NCI-H2227 (cell line): ENCODE measurements at regions not wholly inside any gene's neighbourhood (a gene's known extent, or its start where the extent isn't known, plus 50 kb on each side); places are given as distances from the start of the nearest gene placed in this dataset.
"Not testable (repeated sequence)": the region's sequence is repeated elsewhere in the genome, so short reads cannot be mapped to it uniquely, and the experiment has no call there.

ENCODE experiments used
- DNase-seq: peaks from one replicate; lab custom pipeline; 2025; ENCODE audit not compliant: unreplicated experiment; lab: John Stamatoyannopoulos, UW

DNA sequence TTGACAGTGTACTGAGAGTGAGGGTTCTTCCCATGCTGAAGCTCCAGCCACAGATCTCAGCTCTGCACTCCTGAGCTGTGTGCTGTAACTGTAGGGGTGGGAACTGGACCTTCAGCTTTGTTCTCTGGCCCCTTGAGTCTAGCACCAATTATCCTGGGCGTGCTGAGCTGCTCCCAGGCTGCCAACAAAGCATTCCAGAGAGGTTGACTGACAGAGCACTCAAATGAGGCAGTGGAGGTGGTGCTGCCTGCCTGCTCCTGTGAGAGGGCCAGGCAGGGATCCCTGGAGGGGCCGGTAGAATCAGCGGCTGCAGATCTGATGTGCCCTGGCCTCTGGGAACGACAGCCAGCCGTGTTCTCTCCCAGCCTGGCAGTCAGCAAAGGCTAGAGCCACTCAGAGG, 375.7 kb upstream of the AADAT start:
- no peak for DNase-seq

DNA sequence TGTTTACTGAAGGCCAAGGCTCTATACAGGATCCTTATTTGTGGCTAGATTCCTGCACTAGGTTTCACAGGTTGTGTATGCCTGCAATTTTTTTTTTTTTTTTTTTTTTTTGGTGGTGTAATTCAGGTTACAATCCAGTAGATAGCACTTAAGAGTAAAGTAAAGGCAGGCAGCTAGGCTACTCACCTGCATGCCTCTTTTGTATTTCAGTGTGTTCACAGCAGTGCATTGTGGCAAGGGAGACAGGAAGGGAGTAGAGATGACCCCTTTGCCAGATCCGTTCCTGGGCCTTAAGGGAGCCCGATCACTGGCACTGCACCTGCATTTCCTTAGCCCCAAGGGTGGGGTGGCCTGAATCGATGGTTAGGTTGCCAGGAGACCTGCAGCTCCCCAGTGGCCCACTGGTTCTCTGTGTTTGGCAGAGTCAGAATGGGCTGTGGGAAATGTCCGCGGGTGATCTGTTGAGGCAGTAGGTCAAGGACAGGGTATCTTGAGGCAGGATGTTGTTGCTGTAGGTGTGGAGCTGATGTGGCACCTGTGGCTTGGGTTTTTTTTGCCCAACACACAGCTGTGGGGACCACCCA, 374.9 kb upstream of the AADAT start:
- DNase-seq = no peak

DNA sequence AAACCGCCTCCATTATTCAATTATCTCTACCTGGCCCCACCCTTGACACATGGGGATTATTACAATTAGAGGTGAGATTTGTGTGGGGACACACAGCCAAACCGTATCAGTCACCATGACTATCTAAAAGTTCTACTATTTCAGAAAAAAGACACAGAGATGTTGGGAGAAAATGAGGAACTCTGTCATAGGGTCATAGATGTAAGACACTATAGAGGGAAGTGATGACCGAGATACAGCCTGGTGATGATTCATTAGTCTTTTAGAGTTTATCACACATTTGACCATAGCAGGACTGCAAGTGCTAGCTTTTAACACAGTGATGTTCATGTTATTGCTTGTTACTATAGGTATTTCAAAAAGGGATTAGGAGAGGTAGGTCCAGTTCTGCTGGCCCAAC, 357.0 kb upstream of the AADAT start:
- DNase-seq = no peak

DNA sequence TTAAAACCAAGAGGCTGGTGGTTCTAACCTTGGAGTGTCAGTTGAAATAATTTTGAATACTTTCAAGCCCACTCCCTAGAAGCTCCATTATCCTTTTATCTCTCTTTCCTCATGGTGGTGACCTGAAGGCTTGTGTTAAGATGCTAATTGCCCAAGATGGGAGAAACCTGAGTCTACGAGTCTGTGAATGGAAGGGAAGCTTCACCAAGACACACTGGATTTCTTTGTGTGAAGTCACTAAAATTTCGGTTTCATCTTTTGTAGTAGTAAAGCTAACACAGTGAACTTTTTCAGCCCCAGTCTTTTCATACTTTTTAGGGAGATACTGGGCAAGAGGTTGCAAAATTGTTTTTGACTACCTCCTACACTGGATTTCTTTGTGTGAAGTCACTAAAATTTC, 351.4 kb upstream of the AADAT start:
- DNase-seq = not testable (repeated sequence)

DNA sequence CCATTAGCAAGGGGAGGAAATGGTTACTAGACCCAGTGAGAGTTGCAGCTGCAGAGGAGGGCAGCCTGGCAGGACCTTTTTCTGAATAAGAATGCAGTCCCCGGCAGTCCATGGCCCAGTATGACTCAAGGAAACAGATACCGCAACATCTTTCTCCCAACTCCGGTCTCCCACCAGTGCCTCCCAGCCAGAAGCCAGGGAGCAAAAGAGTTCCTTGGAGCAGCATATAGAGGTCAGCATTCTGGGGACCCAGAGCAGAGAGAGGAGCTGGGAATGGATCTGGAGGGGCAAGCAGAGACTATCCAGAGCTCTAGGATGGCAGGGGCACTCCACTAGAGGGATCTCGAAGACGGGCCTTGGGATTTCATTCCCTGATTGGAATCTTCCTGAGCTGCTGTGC, 339.2 kb upstream of the AADAT start:
- no peak for DNase-seq

DNA sequence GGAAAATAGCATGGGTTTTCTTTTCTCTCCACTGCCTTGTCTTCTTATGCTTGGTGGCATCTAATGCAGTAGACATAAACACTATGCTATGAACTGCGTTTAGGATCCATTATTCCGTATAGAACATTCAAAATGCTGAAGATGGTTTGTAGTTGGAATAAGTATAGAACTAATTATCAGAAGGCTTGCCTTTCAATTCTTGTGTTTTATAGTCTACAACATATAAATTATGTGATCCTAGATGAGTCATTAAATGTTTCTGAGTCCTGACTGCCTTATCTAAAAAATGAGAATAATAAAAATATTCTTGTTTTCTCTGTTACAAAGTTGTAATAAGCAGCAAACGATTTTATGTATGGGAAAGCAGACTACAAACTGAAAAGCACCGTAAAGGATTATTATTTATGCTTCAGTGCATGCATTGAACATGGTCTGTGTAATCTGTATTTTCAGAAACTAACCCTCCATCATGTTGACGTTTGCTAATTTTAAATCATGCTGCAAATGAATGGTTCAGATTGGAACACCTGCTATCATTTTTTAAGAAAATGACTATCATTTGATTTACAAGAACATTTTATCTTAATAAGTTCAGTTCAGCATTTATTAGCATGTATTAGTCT, 335.9 kb upstream of the AADAT start:
- no peak for DNase-seq

DNA sequence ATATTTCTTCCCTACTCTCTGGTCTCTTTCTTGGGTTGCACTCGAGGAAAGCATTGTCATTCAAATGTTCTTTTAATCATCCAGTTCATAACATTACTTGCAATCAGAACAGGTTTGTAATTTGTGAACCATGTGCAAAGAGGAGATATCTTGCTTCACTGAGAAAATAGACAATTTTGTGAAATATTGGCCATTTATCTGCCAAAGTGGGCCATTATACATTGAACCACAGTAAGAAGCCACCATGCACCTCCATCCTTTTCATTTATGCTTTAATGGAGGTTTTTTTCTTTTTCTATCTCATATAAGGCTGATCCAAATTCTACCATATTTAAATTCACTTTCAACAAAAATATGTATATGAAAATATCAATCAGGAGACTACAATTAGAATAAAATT, 335.3 kb upstream of the AADAT start:
- DNase-seq = no peak

DNA sequence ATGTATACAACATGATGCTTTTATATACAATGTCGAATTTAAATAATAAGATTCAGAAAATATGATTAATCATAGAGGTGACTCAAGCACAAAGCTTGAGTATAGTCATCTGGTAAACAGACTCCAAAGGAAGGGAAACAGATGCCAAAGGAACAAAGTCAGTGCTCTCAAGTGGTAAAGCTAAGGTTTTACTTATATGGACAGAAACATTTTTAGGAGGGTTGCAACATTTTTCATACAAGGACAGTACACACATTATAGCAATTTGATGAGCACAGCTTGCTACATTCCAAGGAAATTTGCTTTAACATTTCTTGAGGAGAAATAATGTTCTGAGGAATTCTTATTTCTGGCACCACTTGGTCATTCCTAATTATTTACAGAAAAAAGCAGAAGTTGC, 333.4 kb upstream of the AADAT start:
- no peak for DNase-seq

DNA sequence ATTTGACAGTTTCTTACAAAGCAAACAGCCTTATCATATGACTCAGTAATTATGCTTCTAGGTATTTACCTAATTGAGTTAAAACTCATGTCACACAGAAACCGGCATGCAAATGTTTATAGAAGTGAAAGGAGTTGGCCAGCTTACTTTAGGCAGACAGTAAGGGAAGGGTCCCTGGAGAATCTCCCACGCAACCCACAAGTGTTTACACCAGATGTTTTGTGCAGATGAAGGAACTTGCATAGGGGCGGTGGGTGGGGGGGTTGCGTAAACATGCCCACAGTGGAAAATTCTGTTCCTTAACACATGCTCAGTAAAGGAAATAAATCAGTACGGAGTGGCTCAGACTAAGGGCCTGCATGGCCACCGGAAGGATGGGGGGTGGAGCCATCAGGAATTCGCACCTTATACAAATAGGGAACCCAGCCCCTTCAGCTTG, 330.5 kb upstream of the AADAT start:
- DNase-seq = no peak

DNA sequence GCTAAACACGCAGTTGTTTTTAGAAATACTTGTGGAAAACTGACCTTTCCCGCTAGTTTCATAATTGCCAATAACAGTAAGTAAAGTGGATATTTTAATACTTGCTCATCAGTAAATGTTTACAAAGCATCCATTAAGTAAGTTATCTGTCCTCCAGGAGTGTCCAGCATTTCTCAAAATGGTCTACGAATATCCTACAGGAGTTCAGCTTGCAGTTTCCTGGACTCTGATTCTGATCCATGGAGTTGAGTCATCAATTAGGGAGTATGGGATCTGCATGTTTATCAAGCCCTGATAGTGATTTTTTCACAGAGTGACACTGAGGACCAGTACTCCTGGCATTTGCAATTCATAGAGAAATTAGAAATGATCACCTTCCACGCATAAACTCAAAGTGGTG, 325.2 kb upstream of the AADAT start:
- DNase-seq = no peak

DNA sequence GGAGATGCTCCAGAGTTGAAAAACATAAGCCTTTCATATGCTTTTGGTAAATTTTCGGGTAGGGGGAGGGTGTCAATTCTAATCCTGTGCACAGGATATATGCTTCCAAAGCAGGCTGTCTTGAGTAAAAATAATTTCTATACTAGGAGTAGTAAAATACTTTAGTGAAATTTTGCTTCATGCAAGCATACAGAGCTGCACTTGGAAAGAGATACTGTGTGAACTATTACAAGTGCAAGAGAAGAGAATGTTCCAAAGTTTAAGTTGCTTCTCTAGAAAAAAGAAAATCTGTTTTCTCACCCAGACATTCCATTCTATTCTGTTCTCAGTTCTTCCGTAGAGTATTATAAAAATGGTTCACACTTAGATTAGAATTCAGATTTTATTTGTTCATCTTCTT, 324.6 kb upstream of the AADAT start:
- no peak for DNase-seq

DNA sequence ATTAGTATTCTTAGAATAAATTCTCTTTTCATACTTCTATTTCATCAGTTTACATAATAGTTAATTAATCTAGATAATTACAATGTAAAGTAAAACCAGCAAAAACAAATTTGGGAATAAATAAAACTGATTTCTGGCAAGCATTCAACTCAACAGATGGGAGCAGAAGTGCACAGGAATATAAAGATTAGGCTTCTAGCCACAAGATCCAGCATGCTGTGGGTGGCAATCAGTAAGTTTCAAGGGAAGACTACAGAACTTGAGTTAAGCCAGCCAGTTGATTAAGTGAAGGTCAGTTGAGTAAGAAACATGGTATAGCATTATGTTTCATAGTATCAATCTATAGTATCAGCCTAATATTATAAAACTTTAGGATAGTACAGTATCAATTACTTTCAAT, 324.2 kb upstream of the AADAT start:
- no peak for DNase-seq

DNA sequence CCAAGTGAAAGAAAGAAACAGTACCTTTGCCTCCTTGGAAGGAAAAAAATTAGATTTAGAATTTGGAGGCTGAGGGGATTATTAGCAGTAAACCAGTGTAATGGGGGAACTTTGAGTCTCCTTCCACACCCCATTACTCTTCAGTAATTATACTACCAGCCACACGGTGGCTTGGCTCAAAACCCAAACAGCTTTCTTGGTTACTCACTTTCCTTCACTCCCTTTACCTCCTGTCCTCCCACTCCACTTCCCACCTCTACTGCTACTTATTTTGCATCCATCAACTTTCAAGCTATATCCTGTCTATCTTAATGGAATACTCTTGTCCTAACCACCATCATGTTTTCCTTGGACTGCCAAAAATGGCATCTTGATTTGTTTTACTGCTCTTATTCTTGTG, 310.6 kb upstream of the AADAT start:
- no peak for DNase-seq

DNA sequence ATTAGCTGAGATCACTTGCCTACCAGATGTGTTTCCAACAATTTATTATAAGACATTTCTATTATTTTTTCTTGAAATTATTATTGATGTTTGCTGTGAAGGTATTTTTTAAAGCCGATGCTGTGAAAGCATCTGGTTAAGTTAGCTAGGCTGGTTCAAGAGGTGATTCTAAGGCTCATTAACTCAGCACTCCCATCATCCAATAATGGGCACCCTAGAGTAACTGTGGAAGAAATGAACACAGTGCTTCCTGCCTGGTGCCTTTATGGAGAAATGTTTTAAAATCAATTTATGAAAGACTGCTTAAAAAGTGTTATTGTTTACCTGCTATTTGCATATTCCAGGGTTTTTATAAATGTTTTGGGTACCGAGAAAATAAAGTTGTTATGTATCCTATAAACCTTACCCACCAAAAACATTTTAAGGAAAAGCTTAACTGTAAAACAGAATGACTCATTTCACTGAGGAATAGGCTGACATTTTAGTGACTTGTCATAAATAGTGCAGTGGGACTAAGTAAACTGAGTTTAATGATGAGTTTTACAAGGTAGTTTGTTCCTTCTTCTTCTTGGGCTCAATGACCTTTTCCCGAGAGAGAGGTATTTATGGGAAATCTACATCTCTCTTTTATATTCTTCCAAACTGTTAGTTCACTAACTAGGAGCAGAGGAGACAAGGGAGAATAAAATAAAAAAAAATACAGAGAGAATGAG, 310.0 kb upstream of the AADAT start:
- DNase-seq = no peak

DNA sequence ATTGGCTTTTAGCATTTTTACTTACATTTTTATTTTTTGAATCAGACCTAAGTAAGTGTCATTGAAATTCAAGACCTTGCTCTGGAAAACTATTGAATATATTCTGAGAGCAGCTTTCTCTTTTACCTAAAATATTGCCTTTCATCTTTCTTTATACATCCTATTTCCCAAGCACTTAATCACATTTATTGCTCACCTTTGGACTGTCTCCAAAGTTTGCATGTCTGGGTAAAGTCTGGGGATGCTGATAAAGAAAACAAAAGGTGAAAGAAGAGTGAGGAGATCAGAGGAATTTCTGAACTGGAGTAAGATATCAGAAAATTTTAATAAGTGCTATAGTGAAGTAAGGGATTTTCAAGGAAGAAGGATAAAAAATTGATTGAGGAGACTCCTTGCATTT, 308.5 kb upstream of the AADAT start:
- DNase-seq = no peak

DNA sequence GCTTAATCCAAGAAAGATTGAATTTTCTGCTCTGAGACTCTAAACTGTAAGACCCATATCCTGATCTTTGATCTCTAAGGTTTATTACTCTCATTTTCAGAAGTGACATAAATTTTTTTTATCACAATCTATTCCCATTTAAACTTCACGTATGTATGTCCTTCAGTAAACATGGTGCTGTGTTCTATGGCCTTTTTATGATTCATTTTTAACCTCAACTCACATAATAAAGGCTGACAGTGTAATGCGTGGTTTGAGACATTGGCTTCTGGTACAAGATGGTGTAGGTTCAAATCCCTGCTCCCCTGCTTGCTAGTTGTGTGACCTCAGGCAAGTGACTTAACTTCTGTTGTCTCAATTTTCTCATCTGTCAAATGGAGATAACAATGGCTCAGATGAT, 306.0 kb upstream of the AADAT start:
- no peak for DNase-seq

DNA sequence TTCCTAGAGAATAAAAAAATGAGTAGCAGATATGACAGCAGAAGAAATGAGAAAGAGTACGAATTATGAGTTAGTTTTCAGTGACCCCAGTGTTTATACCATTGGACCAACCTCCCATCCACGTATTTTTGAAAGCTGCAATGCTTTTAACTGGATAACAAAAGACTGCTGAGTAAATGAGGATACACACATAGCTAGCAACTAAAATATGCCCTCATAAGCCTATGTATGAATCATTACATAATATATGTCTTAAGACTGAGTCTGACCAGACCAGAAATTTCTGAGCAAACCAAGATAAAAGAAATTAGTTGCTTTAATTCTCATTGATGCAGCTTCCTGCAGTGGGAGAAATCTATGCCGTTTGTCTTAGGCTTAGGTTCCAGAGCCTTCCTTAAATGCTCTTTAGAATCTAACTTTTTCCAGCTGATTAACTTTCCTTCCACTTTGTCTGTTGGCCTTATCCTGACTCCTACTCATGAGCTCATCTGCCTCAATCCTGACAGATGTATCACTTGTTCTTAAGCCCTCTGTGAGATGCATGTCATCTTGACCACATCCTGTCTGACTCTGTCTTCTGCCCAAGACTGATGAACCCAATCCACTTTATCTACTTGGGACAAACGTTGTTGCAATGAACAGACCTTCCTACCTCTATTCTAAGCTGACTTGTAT, 301.4 kb upstream of the AADAT start:
- DNase-seq = no peak

DNA sequence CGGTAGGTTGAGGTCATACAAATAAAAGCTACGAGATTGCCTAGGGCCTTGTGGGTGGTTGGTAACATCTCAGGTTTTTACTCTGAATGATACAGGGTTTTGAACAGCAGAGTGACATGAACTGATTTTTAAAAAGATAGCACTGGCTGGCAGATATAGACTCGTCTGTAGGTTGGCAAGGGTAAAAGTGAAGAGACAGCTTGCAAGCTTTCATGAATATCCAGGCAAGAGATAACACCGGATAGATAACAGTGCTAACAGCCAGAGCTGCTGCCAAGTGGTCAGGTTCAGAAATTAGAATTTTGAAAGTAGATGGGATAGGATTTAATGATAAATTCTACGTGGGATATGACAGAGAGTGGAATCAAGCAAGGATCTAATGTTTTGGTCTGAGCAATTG, 299.7 kb upstream of the AADAT start:
- no peak for DNase-seq

DNA sequence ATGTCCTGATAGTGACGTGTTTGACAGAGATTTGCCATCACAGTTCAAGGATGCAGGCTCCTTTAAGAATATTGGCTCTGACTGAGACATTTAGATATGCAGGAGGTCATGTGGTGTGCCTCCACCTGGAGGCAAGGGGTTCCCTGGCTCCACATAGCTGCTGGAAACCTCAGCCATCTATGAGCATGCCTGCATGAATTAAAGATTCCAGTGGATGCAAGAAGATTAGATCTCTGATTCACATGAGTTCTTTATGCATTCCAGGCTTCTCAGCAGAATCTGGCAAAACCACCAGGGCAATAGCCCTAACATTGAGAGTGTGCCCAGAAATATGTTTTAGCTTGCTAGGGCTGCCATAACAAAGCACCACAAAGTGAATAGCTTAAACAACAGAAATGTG, 298.5 kb upstream of the AADAT start:
- no peak for DNase-seq

DNA sequence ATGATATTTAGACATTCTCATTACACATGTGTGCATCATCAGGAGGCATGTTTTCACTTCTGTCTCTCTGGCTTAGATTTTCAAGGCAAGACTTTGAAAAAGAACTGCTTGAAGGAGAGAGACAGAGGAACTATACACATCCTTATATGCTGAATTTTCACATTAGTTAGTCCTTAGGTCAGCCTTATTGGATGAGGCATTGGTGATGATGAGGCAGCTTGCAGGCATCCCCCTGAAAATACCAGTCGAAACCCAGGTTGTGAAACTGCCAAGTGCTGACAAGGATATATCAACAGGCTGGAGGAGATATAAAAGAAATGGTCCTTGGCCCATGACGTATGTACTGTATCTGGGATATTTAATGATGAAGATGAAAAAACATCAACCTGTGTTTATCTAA, 297.2 kb upstream of the AADAT start:
- DNase-seq = no peak

DNA sequence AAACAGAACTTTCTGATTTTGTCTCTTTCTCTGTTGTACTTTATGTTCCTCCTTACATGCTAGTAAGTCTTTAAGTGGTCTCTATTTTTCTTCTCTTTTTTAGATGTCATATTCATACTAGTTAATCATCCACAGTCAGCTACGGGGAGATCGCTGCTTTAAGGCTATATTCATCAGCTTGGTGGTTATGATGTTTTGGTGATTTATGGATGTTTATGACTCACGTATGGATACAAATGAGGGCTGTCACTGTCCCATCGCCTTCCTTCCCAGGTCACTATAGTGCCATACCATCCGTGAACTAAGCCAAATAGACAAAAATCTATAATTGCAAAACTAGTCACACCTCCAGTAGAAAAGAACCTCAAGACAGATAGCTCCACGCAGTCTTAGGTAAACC, 296.8 kb upstream of the AADAT start:
- no peak for DNase-seq

DNA sequence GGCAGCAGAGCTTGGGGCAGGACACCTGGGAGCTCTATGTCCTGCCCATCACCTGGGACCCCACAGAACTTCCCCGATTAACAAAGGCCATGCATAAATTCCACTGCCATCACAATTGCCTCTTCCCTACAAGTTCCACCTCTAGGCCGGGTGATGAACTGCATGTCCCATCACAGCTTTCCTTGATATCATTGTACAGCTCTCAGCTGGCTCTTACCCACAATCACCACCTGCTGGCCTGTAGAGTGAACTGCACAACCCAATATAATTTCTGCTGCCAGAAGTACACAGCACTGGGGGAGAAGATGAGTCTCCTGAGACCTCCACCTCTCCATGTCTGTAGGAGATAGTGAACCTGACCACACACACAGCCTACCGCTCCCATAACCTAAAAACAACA, 285.0 kb upstream of the AADAT start:
- no peak for DNase-seq
